Mesothelial cell of epicardium (in vitro differentiated cells): ENCODE measurements at regions not wholly inside any gene's neighbourhood (a gene's known extent, or its start where the extent isn't known, plus 50 kb on each side); places are given as distances from the start of the nearest gene placed in this dataset.

ENCODE experiments used
- DNase-seq, 2 experiments: peaks; one replicate each; pipeline ENCODE4 v3.0.0; 2021; ENCODE audit warnings: low spot score in 2 of 2; ENCODE audit not compliant: unreplicated experiment in 2 of 2
- H3K27ac Mint-ChIP-seq: 2 replicates; pipeline ENCODE4 v1.8.0; 2021; ENCODE audit warnings: mixed read lengths
- H3K27me3 Mint-ChIP-seq: 2 replicates; pipeline ENCODE4 v1.8.0; 2021; ENCODE audit warnings: low read depth, mixed read lengths
- H3K36me3 Mint-ChIP-seq: 2 replicates; pipeline ENCODE4 v1.8.0; 2021; ENCODE audit warnings: mixed read lengths
- H3K4me1 Mint-ChIP-seq: 2 replicates; pipeline ENCODE4 v1.8.0; 2021; ENCODE audit warnings: mixed read lengths
- H3K4me3 Mint-ChIP-seq: 2 replicates; pipeline ENCODE4 v1.8.0; 2021; ENCODE audit warnings: mild to moderate bottlenecking, moderate library complexity, mixed read lengths
- H3K9me3 Mint-ChIP-seq: 2 replicates; pipeline ENCODE4 v1.8.0; 2021; ENCODE audit warnings: mixed read lengths
- TF ChIP-seq, protein P1 (sequence below): fragments of 200-600 bp; sonication (generic); IDR thresholded peaks from one replicate; pipeline ENCODE4 v1.5.0; 2021; ENCODE audit warnings: antibody characterized with exemption; ENCODE audit not compliant: unreplicated experiment

DNA sequence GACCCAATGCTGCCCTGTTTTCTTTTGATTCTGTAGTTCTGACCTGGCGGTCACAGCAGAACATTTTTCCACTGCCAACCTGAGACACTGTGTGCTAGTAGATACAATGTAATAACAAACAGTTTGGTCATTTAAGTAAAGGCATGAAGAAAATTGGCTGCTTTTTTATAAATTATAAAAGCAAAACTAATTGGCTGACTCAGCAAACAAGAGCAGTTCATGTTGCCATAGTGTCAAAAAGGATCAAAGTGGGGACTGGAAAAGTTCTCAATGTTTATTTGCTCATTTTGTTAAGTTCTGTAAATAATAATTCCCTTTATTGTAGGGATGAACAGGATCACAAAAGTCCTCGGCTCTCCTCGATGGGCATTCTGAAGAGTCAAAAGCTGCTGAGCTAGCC is 599.5 kb downstream of the PKHD1 start:
- H3K27me3 Mint-ChIP-seq: no peaks in the 10 kb centered on the region
- H3K27ac Mint-ChIP-seq: no peak overlapping the region
- no peak for DNase-seq
- peaks cover 2% of the 10 kb centered on the region for H3K36me3 Mint-ChIP-seq
- H3K4me1 Mint-ChIP-seq: peaks cover 21% of the 10 kb centered on the region
- no peak overlapping the region for H3K4me3 Mint-ChIP-seq
- TF ChIP-seq, protein P1, sequence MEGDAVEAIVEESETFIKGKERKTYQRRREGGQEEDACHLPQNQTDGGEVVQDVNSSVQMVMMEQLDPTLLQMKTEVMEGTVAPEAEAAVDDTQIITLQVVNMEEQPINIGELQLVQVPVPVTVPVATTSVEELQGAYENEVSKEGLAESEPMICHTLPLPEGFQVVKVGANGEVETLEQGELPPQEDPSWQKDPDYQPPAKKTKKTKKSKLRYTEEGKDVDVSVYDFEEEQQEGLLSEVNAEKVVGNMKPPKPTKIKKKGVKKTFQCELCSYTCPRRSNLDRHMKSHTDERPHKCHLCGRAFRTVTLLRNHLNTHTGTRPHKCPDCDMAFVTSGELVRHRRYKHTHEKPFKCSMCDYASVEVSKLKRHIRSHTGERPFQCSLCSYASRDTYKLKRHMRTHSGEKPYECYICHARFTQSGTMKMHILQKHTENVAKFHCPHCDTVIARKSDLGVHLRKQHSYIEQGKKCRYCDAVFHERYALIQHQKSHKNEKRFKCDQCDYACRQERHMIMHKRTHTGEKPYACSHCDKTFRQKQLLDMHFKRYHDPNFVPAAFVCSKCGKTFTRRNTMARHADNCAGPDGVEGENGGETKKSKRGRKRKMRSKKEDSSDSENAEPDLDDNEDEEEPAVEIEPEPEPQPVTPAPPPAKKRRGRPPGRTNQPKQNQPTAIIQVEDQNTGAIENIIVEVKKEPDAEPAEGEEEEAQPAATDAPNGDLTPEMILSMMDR: no peak
- peaks cover 27% of the 10 kb centered on the region for H3K9me3 Mint-ChIP-seq

DNA sequence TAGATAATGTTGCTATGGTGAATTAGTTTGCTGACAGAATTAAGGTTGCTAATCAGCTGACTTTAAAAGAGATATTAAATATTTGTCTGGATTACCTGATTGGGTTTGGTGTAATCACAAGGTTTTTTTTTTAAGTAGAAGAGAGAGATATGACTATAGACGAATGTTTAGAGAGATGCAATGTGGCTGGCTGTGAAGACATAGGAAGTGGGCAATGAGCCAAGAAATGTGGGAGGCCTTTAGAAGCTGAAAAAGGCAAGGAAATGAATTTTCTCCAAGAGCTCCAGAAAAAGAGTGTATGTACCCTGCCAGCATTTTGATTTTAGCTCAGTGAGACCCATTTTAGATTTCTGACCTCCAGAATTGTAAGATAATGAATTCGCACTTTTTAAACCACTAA is 598.3 kb downstream of the PKHD1 start:
- Mint-ChIP-seq H3K4me1 (peaks cover 21% of the 10 kb centered on the region), H3K9me3 (peaks cover 16% of the 10 kb centered on the region), H3K27ac (no peak overlapping the region), H3K36me3 (no peaks in the 10 kb centered on the region), H3K27me3 (no peaks in the 10 kb centered on the region), H3K4me3 (no peak overlapping the region)
- no peak for DNase-seq
- TF ChIP-seq, protein P1: no peak

DNA sequence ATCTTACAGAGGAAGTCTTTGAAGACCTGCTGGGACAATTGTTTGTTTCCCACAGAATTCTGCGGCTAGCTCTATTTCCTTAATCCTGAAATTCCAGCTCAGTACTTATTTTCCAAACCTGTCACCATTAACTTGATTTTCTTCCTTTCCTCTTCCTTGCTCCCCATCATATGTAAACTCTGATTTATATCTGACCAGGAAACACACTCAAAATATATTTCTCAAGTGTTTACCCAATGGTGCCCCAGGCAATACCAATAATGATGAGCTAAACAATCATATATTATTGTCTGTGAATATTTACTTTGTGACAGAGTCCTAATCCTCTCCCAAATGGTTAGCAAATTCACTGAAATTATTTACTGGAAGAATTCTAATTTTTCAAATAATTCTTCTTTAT is 597.3 kb downstream of the PKHD1 start:
- peaks cover 8% of the 10 kb centered on the region for H3K9me3 Mint-ChIP-seq

DNA sequence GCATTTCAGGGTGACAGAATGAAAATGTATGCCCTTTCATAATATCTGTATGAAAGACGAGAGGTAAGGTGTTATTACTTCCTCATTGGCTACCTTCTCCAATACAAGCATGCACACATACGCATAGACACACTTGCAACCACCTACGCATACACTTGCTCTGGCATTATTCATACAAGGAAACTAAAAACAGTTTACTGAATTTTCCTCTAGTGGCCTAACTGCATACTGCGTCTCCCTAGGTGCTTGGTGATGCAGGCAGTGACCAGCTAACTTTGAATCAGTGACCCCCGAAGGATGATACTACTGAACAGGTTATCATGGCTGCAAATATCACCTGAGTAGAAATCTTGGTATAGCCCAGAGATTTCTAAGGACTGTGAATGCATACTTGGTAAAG is 593.1 kb downstream of the PKHD1 start:
- H3K9me3 Mint-ChIP-seq: no peaks in the 10 kb centered on the region

More for the DNA sequence above, 597.3 kb downstream of the PKHD1 start:
- no peaks in the 10 kb centered on the region for H3K27me3 Mint-ChIP-seq
- H3K4me3 Mint-ChIP-seq: no peak overlapping the region
- peaks cover 26% of the 10 kb centered on the region for H3K4me1 Mint-ChIP-seq
- H3K36me3 Mint-ChIP-seq: no peaks in the 10 kb centered on the region
- DNase-seq: no peak
- TF ChIP-seq, protein P1: no peak
- H3K27ac Mint-ChIP-seq: no peak overlapping the region

DNA sequence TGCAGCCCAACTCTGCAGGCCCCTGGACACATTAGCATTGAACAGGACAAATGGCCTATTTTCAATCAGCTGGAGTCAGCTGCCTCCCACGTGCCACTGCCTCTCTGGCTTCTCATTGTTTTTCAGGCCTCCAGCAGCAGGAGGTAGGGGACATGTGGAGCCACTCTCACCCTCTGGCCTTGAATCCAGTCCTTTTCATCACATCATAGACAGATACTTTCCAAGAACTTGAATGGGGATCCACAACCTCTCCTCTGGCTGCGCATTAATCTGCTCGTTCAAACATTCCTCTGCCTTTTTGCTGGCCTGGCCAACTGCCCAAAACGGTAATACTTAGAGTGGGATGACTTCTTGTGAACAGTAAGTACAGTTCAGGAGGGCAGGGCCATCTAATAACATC is 592.3 kb downstream of the PKHD1 start:
- peak in 1 of 2 experiments; percentile 43 for DNase-seq
- H3K27ac Mint-ChIP-seq: no peak overlapping the region

More for the DNA sequence above, 593.1 kb downstream of the PKHD1 start:
- no peak for DNase-seq
- Mint-ChIP-seq H3K4me1 (peaks cover 29% of the 10 kb centered on the region), H3K27me3 (no peaks in the 10 kb centered on the region), H3K4me3 (no peak overlapping the region), H3K36me3 (no peaks in the 10 kb centered on the region), H3K27ac (no peak overlapping the region)
- TF ChIP-seq, protein P1: no peak

More for the DNA sequence above, 592.3 kb downstream of the PKHD1 start:
- TF ChIP-seq, protein P1: no peak
- Mint-ChIP-seq H3K9me3 (no peaks in the 10 kb centered on the region), H3K4me1 (peaks cover 22% of the 10 kb centered on the region), H3K4me3 (no peak overlapping the region), H3K27me3 (no peaks in the 10 kb centered on the region), H3K36me3 (no peaks in the 10 kb centered on the region)
